Testis (tissue), 2 donors: ENCODE measurements at regions not wholly inside any gene's neighbourhood (a gene's known extent, or its start where the extent isn't known, plus 50 kb on each side); places are given as distances from the start of the nearest gene placed in this dataset.

Source experiments
- DNase-seq: peaks from one replicate; pipeline ENCODE4 v3.0.0-alpha.2; 2019
- H3K27ac ChIP-seq, 2 donors: fragments of 200-600 bp; sonication (generic); one replicate each; pipeline ENCODE4 v1.5.1; 2019
- H3K27me3 ChIP-seq: fragments of 200-600 bp; sonication (generic); one replicate; pipeline ENCODE4 v1.5.1; 2019
- H3K36me3 ChIP-seq: fragments of 200-600 bp; sonication (generic); one replicate; pipeline ENCODE4 v1.5.1; 2017; ENCODE audit warnings: low read depth; ENCODE audit errors: missing control alignments
- H3K4me1 ChIP-seq: fragments of 200-600 bp; sonication (generic); one replicate; pipeline ENCODE4 v1.5.1; 2019
- H3K4me3 ChIP-seq, 2 donors: fragments of 200-600 bp; sonication (generic); one replicate each; pipeline ENCODE4 v1.5.1; 2017 to 2019
- H3K9me3 ChIP-seq: fragments of 200-600 bp; sonication (generic); one replicate; pipeline ENCODE4 v1.5.1; 2017
- CTCF ChIP-seq, 3 experiments: fragments of 450-650 bp in 2 of 3; fragments of 200-600 bp in 1 of 3; sonication (generic) in 1 of 3; IDR thresholded peaks; one replicate each; pipeline ENCODE4 v1.5.1; 2016 to 2019; ENCODE audit warnings: antibody characterized with exemption in 3 of 3, mild to moderate bottlenecking in 2 of 3, moderate library complexity in 1 of 3
- POLR2A ChIP-seq: fragments of 450-650 bp; IDR thresholded peaks from one replicate; pipeline ENCODE4 v1.6.1; 2017; ENCODE audit warnings: antibody characterized with exemption, mild to moderate bottlenecking, moderate library complexity
- WGBS, 2 donors: methylation state at CpG; one replicate each; pipeline ENCODE4 v1.1.5; 2018; 5-methylcytosine and 5-hydroxymethylcytosine counted together
- intact Hi-C: fragments of 100-400 bp; cut with DNase I; formaldehyde crosslinking; loops from one replicate; pipeline ENCODE4 v1.15.1; 2023; ENCODE audit warnings: low total_unique reads

DNA sequence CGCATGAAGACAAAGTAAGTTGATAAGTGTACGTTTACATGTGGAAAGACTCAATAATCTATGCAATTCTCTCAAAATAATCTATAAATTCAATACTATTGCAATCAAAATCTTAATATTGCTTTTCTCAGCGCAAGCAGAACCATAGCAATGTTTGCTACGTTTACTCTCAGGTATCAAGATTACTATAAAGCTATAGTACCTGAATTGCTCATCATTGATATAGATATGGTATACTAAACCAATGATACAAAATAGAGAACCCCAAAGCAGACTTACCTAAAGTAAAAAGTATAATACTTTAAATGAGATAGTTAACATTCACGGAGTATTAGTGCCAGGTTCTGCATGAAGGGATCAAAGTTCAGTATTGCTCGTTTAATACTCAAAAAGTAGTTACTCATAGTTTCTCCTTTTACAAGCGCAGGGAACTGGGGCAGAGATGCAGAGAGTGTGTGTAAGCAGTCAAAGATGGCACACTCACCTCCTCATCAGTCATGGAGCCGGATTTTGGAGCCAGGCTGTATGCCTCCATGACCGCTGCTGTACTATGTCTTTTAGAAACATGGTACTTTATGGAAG lies 391.0 kb upstream of the ID2 start:
- WGBS, 2 donors: 89 to 93% methylated on average over 9 of the region's 9 CpGs
- H3K27ac ChIP-seq: no peak overlapping the region
- intact Hi-C loops: no loop called here
- H3K9me3 ChIP-seq: no peaks in the 10 kb centered on the region
- no peak for DNase-seq
- no peak for TF ChIP-seq CTCF (IDR thresholded peaks at IDR 0.05)
- no peak for TF ChIP-seq POLR2A
- no peaks in the 10 kb centered on the region for H3K4me1 ChIP-seq
- no peaks in the 10 kb centered on the region for H3K36me3 ChIP-seq
- H3K4me3 ChIP-seq: no peak overlapping the region
- H3K27me3 ChIP-seq: no peaks in the 10 kb centered on the region

GRCh38 chr2:8296306-8296705 lies 385.6 kb upstream of the ID2 start:
- H3K27ac ChIP-seq: no peak overlapping the region
- H3K9me3 ChIP-seq: no peaks in the 10 kb centered on the region
- no peaks in the 10 kb centered on the region for H3K27me3 ChIP-seq
- intact Hi-C loops: no loop called here
- WGBS, 2 donors: 89 to 97% methylated on average over 4 of the region's 4 CpGs
- DNase-seq: no peak
- H3K4me3 ChIP-seq: no peak overlapping the region
- TF ChIP-seq CTCF (IDR thresholded peaks at IDR 0.05) (no peak), POLR2A (no peak)
- no peaks in the 10 kb centered on the region for H3K4me1 ChIP-seq
- no peaks in the 10 kb centered on the region for H3K36me3 ChIP-seq

- no peak overlapping the region for H3K4me3 ChIP-seq
- no peak overlapping the region for H3K27ac ChIP-seq
- 88 to 93% methylated on average over 8 of the region's 8 CpGs for WGBS, 2 donors
- no peaks in the 10 kb centered on the region for H3K36me3 ChIP-seq
- DNase-seq: no peak
- H3K4me1 ChIP-seq: no peaks in the 10 kb centered on the region
- no peaks in the 10 kb centered on the region for H3K9me3 ChIP-seq
- intact Hi-C loops: no loop called here
- no peaks in the 10 kb centered on the region for H3K27me3 ChIP-seq
- no peak for TF ChIP-seq POLR2A
- no peak for TF ChIP-seq CTCF (IDR thresholded peaks at IDR 0.05)
Measured at GRCh38 chr2:8297376-8298231, 384.3 kb upstream of the ID2 start.

DNA sequence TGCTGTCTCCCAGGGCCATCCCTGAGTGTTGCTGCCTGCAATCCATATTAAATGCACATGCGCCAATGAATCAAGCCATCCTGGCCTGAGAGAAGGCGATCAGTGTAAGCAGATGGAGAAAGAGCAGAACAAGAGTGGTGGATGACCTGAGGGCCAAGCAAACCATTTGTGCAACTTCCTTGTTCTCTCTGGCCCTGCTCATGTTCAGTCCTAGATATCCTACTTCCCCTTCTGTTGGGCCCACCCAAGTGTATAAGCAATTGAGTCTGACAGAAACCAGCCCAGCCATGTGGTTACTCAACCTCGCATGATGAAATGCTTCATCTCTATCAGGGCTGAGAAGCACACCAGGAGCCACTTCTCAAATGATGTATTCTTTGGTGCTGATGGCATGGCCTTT lies 383.1 kb upstream of the ID2 start:
- peak; percentile 31 for DNase-seq
- Histone ChIP-seq H3K9me3 (no peaks in the 10 kb centered on the region), H3K27me3 (no peaks in the 10 kb centered on the region), H3K4me1 (no peaks in the 10 kb centered on the region), H3K27ac (no peak overlapping the region), H3K36me3 (no peaks in the 10 kb centered on the region), H3K4me3 (no peak overlapping the region)
- TF ChIP-seq POLR2A (no peak), CTCF (IDR thresholded peaks at IDR 0.05) (no peak)
- WGBS, 2 donors: 90 to 96% methylated on average over 3 of the region's 3 CpGs
- intact Hi-C loops: no loop called here
